RPMI8226 (cell line): ENCODE measurements at regions not wholly inside any gene's neighbourhood (a gene's known extent, or its start where the extent isn't known, plus 50 kb on each side); places are given as distances from the start of the nearest gene placed in this dataset.

Experiments used
- DNase-seq: peaks from one replicate; pipeline ENCODE4 v3.0.0-alpha.2; 2015

- no peak for DNase-seq
Observed at GRCh38 chr2:75276093-75277029, 77.0 kb upstream of the TACR1 start.

- DNase-seq, result no peak
Observed at GRCh38 chr2:75274936-75275335, 75.6 kb upstream of the TACR1 start.

GRCh38 chr2:75268112-75268511 is 68.8 kb upstream of the TACR1 start:
- no peak for DNase-seq

GRCh38 chr2:75261923-75262322 is 62.6 kb upstream of the TACR1 start:
- no peak for DNase-seq

GRCh38 chr2:75260946-75261345 is 61.6 kb upstream of the TACR1 start:
- no peak for DNase-seq

- DNase-seq, result no peak
Observed at GRCh38 chr2:75258620-75259019, 59.3 kb upstream of the TACR1 start.

- no peak for DNase-seq
Observed at GRCh38 chr2:75256485-75256884, 57.2 kb upstream of the TACR1 start.

- no peak for DNase-seq
Observed at GRCh38 chr2:75253526-75253925, 54.2 kb upstream of the TACR1 start.

- no peak for DNase-seq
Observed at GRCh38 chr2:75251896-75252295, 52.6 kb upstream of the TACR1 start.
